GM21360 (cell line): ENCODE measurements at regions not wholly inside any gene's neighbourhood (a gene's known extent, or its start where the extent isn't known, plus 50 kb on each side); places are given as distances from the start of the nearest gene placed in this dataset.

Experiments
- ATAC-seq: cut with Tn5 transposase; IDR thresholded peaks from one replicate; pipeline ENCODE4 v1.9.1; 2021; ENCODE audit warnings: mild to moderate bottlenecking, moderate library complexity; ENCODE audit not compliant: unreplicated experiment

GRCh38 chr5:33361781-33362180, 79.0 kb upstream of the TARS1 start:
- ATAC-seq, result no peak

GRCh38 chr5:33362915-33363314, 77.8 kb upstream of the TARS1 start:
- ATAC-seq, result no peak

- no peak for ATAC-seq
These were observed 77.2 kb upstream of the TARS1 start for GRCh38 chr5:33363537-33363936.

GRCh38 chr5:33364406-33364805, 76.4 kb upstream of the TARS1 start:
- no peak for ATAC-seq

GRCh38 chr5:33367416-33367815, 73.3 kb upstream of the TARS1 start:
- ATAC-seq, result no peak

GRCh38 chr5:33369485-33370465, 71.0 kb upstream of the TARS1 start:
- no peak for ATAC-seq

- no peak for ATAC-seq
These were observed 70.3 kb upstream of the TARS1 start for GRCh38 chr5:33370466-33370859.

GRCh38 chr5:33371660-33372059, 69.1 kb upstream of the TARS1 start:
- ATAC-seq, result no peak

GRCh38 chr5:33372721-33373472, 67.9 kb upstream of the TARS1 start:
- ATAC-seq, result no peak

GRCh38 chr5:33375900-33376299, 64.9 kb upstream of the TARS1 start:
- ATAC-seq, result no peak

GRCh38 chr5:33379757-33380156, 61.0 kb upstream of the TARS1 start:
- ATAC-seq, result no peak

- ATAC-seq, result no peak
These were observed 59.5 kb upstream of the TARS1 start for GRCh38 chr5:33381243-33381642.
